ENCODE measurements at regions not wholly inside any gene's neighbourhood (a gene's known extent, or its start where the extent isn't known, plus 50 kb on each side); places are given as distances from the start of the nearest gene placed in this dataset.
"Not testable (repeated sequence)": the region's sequence is repeated elsewhere in the genome, so short reads cannot be mapped to it uniquely, and the experiment has no call there.

GRCh38 chr20:30384841-30385240 is 872.6 kb upstream of the DEFB115 start:
- H3K9me3 ChIP-seq (ENCODE audit: control insufficient read depth in 2 of 3, insufficient read depth in 1 of 3, low read length in 3 of 3); H3K4me3 ChIP-seq (ENCODE audit: low read length in 3 of 3); intact Hi-C loops (cut with DNase I); H3K27ac ChIP-seq (ENCODE audit: low read depth in 2 of 2, low read length in 2 of 2); H3K36me3 ChIP-seq (ENCODE audit: control insufficient read depth in 2 of 3, insufficient read depth in 3 of 3, low read length in 3 of 3); H3K27me3 ChIP-seq (ENCODE audit: control insufficient read depth, insufficient read depth, low read length); FAIRE-seq; DNase-seq; H3K9ac ChIP-seq (ENCODE audit: low read length in 3 of 3); H3K4me1 ChIP-seq (ENCODE audit: control insufficient read depth in 2 of 3, insufficient read depth in 2 of 3, low read depth in 1 of 3, low read length in 3 of 3): not testable (repeated sequence)

DNA sequence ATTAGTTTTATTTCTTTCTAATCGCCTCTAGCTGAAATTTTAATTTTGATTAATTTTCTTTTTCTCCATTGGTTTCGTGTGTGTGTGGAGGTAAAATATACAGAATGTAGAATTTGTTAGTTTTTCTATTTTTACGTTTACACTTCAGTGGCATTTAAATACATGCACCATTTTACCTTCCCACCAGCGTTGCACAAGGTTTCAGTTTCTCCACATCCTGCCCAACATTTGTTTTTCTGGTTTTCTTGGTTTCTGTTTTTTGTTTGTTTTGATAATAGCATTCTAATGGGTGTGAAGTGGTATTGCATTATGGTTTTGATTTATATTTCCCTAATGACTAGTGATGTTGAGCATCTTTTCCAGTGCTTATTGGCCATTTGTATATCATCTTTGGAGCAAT is 871.4 kb upstream of the DEFB115 start:
- H3K9ac ChIP-seq (ENCODE audit: low read length in 3 of 3); H3K9me3 ChIP-seq (ENCODE audit: control insufficient read depth in 2 of 3, insufficient read depth in 1 of 3, low read length in 3 of 3); intact Hi-C loops (cut with DNase I); DNase-seq; H3K27ac ChIP-seq (ENCODE audit: low read depth in 2 of 2, low read length in 2 of 2); H3K4me1 ChIP-seq (ENCODE audit: control insufficient read depth in 2 of 3, insufficient read depth in 2 of 3, low read depth in 1 of 3, low read length in 3 of 3); H3K36me3 ChIP-seq (ENCODE audit: control insufficient read depth in 2 of 3, insufficient read depth in 3 of 3, low read length in 3 of 3); FAIRE-seq; H3K27me3 ChIP-seq (ENCODE audit: control insufficient read depth, insufficient read depth, low read length); H3K4me3 ChIP-seq (ENCODE audit: low read length in 3 of 3): not testable (repeated sequence)

GRCh38 chr20:30387823-30388222 is 869.6 kb upstream of the DEFB115 start:
- not testable (repeated sequence) for H3K36me3 ChIP-seq (ENCODE audit: control insufficient read depth in 2 of 3, insufficient read depth in 3 of 3, low read length in 3 of 3)

DNA sequence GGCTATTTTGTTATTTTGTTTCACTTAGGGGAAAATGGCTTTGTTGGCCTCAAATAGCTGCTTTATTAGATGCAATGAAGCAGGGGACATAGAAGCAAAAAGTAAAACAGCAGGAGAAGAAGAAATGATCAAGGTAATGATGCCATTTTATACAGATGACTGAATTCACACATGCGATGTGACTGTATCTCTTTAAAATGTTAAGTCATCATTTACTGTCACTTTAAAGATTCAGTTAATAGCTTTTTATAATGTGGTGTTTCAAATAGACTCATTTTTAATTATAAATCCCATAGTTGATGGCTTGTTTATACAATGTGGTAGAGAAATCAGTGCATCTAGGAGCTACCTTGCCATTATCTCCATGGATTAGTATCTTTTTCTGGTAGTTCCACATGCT is 863.9 kb upstream of the DEFB115 start:
- H3K4me1 ChIP-seq (ENCODE audit: control insufficient read depth in 2 of 3, insufficient read depth in 2 of 3, low read depth in 1 of 3, low read length in 3 of 3); intact Hi-C loops (cut with DNase I); H3K9me3 ChIP-seq (ENCODE audit: control insufficient read depth in 2 of 3, insufficient read depth in 1 of 3, low read length in 3 of 3); H3K4me3 ChIP-seq (ENCODE audit: low read length in 3 of 3); H3K9ac ChIP-seq (ENCODE audit: low read length in 3 of 3); H3K27me3 ChIP-seq (ENCODE audit: control insufficient read depth, insufficient read depth, low read length); H3K27ac ChIP-seq (ENCODE audit: low read depth in 2 of 2, low read length in 2 of 2); DNase-seq; H3K36me3 ChIP-seq (ENCODE audit: control insufficient read depth in 2 of 3, insufficient read depth in 3 of 3, low read length in 3 of 3): not testable (repeated sequence)
- FAIRE-seq: peak; percentile 51

More at GRCh38 chr20:30387823-30388222, 869.6 kb upstream of the DEFB115 start:
- FAIRE-seq; H3K27me3 ChIP-seq (ENCODE audit: control insufficient read depth, insufficient read depth, low read length); H3K9ac ChIP-seq (ENCODE audit: low read length in 3 of 3); H3K9me3 ChIP-seq (ENCODE audit: control insufficient read depth in 2 of 3, insufficient read depth in 1 of 3, low read length in 3 of 3); H3K27ac ChIP-seq (ENCODE audit: low read depth in 2 of 2, low read length in 2 of 2); H3K4me1 ChIP-seq (ENCODE audit: control insufficient read depth in 2 of 3, insufficient read depth in 2 of 3, low read depth in 1 of 3, low read length in 3 of 3); intact Hi-C loops (cut with DNase I); H3K4me3 ChIP-seq (ENCODE audit: low read length in 3 of 3); DNase-seq: not testable (repeated sequence)

DNA sequence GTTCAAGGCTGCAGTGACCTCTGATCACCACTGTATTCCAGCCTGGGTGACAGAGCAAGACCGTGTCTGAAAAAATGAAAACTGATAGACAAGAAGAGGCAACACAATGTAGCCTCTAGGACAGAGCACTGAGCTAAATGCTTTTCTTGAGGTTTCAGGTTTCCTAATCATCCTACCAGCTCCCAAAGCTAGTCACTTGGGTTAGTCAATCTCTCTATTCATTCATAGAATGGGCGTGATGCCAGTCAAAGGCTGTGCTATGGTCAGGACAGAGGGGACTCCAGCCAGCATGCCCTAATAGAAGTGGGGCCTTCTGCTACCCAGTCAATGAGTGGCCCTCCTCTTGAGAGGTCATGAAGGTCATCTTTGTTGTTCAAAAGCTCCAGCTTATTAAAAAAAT is 860.4 kb upstream of the DEFB115 start:
- H3K4me3 ChIP-seq (ENCODE audit: low read length in 3 of 3); intact Hi-C loops (cut with DNase I); H3K4me1 ChIP-seq (ENCODE audit: control insufficient read depth in 2 of 3, insufficient read depth in 2 of 3, low read depth in 1 of 3, low read length in 3 of 3); H3K9ac ChIP-seq (ENCODE audit: low read length in 3 of 3); H3K27ac ChIP-seq (ENCODE audit: low read depth in 2 of 2, low read length in 2 of 2); H3K9me3 ChIP-seq (ENCODE audit: control insufficient read depth in 2 of 3, insufficient read depth in 1 of 3, low read length in 3 of 3); H3K27me3 ChIP-seq (ENCODE audit: control insufficient read depth, insufficient read depth, low read length); DNase-seq; FAIRE-seq: not testable (repeated sequence)
- H3K36me3 ChIP-seq (ENCODE audit: control insufficient read depth in 2 of 3, insufficient read depth in 3 of 3, low read length in 3 of 3): peaks cover 2 to 11% (median 9%) of the 10 kb centered on the region in 3 donors

DNA sequence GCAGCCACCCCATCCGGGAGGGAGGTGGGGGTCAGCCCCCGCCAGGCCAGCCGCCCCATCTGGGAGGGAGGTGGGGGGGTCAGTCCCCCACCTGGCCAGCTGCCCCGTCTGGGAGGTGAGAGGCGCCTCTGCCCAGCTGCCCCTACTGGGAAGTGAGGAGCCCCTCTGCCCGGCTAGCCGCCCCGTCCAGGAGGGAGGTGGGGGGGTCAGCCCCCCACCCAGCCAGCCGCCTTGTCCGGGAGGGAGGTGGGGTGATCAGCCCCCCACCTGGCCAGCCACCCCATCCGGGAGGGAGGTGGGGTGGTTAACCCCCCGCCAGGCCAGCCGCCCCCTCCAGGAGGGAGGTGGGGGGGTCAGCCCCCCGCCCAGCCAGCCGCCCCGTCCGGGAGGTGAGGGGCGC is 852.4 kb upstream of the DEFB115 start:
- intact Hi-C loops (cut with DNase I); H3K9ac ChIP-seq (ENCODE audit: low read length in 3 of 3); H3K27ac ChIP-seq (ENCODE audit: low read depth in 2 of 2, low read length in 2 of 2); H3K4me1 ChIP-seq (ENCODE audit: control insufficient read depth in 2 of 3, insufficient read depth in 2 of 3, low read depth in 1 of 3, low read length in 3 of 3); H3K4me3 ChIP-seq (ENCODE audit: low read length in 3 of 3); H3K36me3 ChIP-seq (ENCODE audit: control insufficient read depth in 2 of 3, insufficient read depth in 3 of 3, low read length in 3 of 3); H3K27me3 ChIP-seq (ENCODE audit: control insufficient read depth, insufficient read depth, low read length); H3K9me3 ChIP-seq (ENCODE audit: control insufficient read depth in 2 of 3, insufficient read depth in 1 of 3, low read length in 3 of 3); FAIRE-seq: not testable (repeated sequence)
- DNase-seq: peak in 1 of 5 donors; percentile 71

DNA sequence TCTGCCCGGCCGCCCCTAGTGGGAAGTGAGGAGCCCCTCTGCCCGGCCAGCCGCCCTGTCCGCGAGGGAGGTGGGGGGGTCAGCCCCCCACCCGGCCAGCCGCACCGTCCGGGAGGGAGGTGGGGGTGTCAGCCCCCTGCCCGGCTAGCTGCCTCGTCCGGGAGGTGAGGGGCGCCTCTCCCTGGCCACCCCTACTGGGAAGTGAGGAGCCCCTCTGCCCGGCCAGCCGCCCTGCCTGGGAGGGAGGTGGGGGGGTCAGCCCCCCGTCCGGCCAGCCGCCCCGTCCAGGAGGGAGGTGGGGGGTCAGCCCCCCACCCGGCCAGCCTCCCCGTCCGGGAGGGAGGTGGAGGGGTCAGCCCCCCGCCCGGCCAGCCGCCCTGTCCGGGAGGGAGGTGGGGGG is 851.9 kb upstream of the DEFB115 start:
- H3K27ac ChIP-seq (ENCODE audit: low read depth in 2 of 2, low read length in 2 of 2); H3K4me3 ChIP-seq (ENCODE audit: low read length in 3 of 3); H3K36me3 ChIP-seq (ENCODE audit: control insufficient read depth in 2 of 3, insufficient read depth in 3 of 3, low read length in 3 of 3); intact Hi-C loops (cut with DNase I); FAIRE-seq; H3K27me3 ChIP-seq (ENCODE audit: control insufficient read depth, insufficient read depth, low read length); H3K9me3 ChIP-seq (ENCODE audit: control insufficient read depth in 2 of 3, insufficient read depth in 1 of 3, low read length in 3 of 3); H3K9ac ChIP-seq (ENCODE audit: low read length in 3 of 3); H3K4me1 ChIP-seq (ENCODE audit: control insufficient read depth in 2 of 3, insufficient read depth in 2 of 3, low read depth in 1 of 3, low read length in 3 of 3): not testable (repeated sequence)
- peak in 1 of 5 donors; percentile 57 for DNase-seq

- DNase-seq; H3K36me3 ChIP-seq (ENCODE audit: control insufficient read depth in 2 of 3, insufficient read depth in 3 of 3, low read length in 3 of 3); H3K27me3 ChIP-seq (ENCODE audit: control insufficient read depth, insufficient read depth, low read length); FAIRE-seq; H3K4me3 ChIP-seq (ENCODE audit: low read length in 3 of 3); H3K27ac ChIP-seq (ENCODE audit: low read depth in 2 of 2, low read length in 2 of 2); H3K4me1 ChIP-seq (ENCODE audit: control insufficient read depth in 2 of 3, insufficient read depth in 2 of 3, low read depth in 1 of 3, low read length in 3 of 3); intact Hi-C loops (cut with DNase I); H3K9ac ChIP-seq (ENCODE audit: low read length in 3 of 3); H3K9me3 ChIP-seq (ENCODE audit: control insufficient read depth in 2 of 3, insufficient read depth in 1 of 3, low read length in 3 of 3): not testable (repeated sequence)
Observed at GRCh38 chr20:30406370-30406769, 851.1 kb upstream of the DEFB115 start.

Data from kidney (tissue), 10 donors.